Right kidney (tissue), 1 donor: ENCODE measurements at regions not wholly inside any gene's neighbourhood (a gene's known extent, or its start where the extent isn't known, plus 50 kb on each side); places are given as distances from the start of the nearest gene placed in this dataset.
"Not testable (repeated sequence)": the region's sequence is repeated elsewhere in the genome, so short reads cannot be mapped to it uniquely, and the experiment has no call there.

Experiments
- DNase-seq: peaks from one replicate; pipeline ENCODE4 v3.0.0-alpha.2; 2016

DNA sequence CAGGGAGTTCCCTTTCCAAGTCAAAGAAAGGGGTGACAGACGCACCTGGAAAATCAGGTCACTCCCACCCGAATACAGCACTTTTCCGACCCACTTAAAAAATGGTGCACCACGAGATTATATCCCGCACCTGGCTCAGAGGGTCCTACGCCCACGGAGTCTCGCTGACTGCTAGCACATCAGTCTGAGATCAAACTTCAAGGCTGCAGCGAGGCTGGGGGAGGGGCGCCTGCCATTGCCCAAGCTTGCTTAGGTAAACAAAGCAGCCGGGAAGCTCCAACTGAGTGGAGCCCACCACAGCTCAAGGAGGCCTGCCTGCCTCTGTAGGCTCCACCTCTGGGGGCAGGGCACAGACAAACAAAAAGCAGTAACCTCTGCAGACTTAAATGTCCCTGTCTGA is 277.8 kb upstream of the ARHGAP42 start:
- DNase-seq = not testable (repeated sequence)

DNA sequence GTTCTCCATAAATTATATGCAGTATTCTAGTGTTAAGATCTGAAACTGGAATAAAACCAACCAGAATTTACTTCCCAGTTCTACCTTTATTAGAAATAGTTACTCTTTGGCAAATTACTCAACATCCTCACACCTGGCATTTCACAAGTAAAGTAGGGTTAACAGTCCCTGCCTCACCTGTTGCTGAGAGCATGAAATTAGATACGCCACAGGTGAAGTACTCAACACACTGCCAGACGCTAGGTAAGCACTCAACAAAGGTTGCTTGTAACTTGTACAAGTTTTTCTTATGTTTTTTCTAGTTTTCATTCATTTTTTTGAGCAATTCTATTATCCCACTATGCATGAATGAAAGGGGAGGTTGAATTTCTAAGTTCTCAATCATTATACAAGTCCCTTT is 267.6 kb upstream of the ARHGAP42 start:
- DNase-seq = no peak

DNA sequence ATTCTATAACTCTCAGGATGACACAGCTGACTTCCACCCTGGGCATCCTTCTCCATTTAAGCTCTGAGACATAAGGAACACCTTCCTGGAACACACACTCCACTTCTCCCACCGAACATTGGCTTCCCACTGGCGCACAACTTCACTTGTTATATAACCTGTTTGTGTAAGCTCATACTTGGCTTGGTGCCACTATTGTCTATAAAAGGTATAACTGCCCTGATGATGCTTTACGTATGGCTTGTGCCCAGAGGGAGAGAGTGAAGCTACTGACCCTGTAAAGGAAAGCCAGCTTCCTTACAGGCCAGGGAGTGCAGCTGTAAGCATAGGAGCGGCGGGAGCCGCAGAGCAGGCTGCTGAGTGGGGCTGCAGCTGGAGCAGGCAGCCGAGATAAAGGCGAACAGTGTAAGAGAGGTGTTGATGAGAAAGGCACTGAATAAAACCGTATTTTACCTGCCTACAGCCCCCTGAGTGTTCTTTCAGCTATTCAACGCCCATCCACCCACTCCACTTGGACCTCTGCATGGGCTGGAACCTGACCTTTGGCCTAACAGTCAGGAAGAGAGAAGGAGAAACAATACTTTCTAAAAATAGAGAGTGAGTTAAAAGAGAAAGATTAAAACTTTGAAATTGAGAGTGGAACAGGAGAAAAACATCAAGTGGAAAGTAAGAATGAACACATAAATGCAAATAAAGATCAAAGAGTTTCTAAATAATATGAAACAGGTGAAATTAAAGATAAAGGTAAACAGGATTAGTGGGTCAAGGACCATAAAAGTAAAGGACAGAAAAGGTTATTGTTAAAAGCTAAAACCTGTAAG is 252.1 kb upstream of the ARHGAP42 start:
- no peak for DNase-seq

DNA sequence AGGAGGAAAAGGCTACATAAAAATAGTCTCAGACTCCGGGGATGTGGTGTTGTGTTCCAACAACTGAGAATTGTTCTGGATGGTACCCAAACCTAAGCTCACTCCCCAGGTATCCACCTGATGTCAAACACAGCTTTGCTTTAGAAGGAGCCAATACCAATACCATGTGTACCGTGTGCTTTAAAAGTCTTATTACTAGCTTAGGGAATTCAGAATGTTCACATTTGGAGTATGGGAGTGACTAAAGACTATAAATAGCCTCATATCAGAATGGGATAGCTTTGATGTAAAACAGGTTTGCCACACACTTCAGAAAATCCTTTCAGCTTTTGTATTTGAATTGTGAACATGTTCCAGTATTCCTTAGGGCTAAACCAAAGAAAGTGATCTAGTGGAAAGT is 248.7 kb upstream of the ARHGAP42 start:
- no peak for DNase-seq

DNA sequence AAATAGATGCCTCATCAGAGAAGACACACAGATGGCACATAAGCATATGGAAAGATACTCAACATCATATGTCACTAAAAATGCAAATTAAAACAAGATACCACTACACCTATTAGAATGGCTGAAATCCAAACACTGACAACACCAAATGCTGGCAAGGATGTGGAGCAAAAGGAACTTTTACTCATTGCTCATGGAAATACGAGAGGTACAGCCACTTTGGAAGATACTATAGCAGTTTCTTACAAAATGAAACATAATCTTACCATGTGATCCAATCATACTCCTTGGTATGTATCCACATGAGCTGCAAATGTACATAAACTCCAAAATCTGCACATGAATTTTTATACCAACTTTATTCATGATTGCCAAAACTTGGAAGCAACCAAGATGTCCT is 246.0 kb upstream of the ARHGAP42 start:
- DNase-seq = no peak

DNA sequence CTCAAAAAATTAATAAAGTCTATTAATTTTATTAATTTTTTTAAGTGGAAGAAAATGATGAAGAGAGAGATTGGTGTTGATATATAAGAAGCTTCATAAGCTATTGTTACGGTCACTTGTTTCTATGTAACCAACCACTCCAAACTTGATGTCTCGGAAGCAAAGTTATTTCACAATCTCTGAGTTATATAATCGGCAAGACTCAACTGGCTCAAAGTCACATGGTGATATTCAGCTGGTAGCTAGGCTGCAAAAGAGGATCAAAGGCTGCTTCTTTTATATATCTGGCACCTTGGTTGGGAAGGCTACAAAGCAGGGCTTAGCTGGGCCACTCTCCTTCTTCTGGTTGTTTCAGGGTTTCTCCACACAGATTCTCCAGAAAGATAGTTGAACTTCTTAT is 245.1 kb upstream of the ARHGAP42 start:
- DNase-seq = no peak

DNA sequence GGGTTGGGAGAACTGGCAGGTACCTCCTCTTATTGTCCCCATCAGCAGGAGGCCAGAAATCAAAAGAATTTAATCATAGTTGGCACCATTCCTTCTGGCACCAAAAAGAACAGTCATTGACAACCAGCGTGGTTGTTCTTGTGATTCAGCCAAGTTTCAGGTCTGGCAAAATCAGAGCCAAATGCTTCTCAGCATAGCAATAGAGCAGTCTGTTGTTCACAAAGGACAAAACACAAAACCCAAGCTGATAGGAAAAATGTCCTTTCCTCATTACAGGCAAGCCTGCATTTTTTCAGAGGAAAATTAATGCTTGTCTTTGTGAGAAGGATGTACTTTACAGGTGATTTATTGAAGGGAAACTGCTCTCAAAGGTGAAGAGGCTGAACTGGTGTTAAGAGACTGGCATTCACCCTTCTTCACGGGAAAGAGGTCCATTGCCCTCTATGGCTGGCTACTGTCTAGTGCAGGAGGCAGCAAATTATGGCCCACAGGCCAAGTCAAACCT is 241.8 kb upstream of the ARHGAP42 start:
- no peak for DNase-seq

DNA sequence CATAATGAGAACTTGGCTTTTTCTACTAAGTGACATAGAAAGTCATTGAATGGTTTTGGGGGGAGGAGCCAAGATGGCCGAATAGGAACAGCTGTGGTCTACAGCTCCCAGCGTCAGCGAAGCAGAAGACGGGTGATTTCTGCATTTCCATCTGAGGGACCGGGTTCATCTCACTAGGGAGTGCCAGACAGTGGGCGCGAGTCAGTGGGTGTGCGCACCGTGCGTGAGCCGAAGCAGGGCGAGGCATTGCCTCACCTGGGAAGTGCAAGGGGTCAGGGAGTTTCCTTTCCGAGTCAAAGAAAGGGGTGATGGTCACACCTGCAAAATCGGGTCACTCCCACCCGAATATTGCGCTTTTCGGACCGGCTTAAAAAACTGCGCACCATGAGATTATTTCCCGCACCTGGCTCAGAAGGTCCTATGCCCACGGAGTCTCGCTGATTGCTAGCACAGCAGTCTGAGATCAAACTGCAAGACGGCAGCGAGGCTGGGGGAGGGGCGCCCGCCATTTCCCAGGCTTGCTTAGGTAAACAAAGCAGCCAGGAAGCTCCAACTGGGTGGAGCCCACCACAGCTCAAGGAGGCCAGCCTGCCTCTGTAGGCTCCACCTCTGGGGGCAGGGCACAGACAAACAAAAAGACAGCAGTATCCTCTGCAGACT is 235.2 kb upstream of the ARHGAP42 start:
- DNase-seq = not testable (repeated sequence)

DNA sequence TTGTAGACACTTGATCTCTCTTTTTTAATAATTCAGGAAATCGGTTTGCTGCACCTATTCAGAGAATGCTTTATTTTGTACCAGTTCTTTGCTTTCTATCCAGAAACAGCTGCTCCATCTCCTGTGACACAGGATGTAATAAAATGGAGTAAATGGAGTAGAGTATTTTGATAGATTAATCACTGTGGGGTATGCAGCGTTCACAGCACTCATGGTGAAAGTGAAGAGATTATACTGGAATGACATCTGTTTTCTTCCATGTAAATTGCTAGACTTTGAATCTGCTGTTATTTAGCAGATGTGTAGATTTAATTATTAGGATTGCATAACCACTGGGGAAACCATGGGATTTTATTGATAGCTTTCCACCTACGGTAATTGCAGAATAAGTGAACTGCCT is 227.3 kb upstream of the ARHGAP42 start:
- peak; percentile 20 for DNase-seq

DNA sequence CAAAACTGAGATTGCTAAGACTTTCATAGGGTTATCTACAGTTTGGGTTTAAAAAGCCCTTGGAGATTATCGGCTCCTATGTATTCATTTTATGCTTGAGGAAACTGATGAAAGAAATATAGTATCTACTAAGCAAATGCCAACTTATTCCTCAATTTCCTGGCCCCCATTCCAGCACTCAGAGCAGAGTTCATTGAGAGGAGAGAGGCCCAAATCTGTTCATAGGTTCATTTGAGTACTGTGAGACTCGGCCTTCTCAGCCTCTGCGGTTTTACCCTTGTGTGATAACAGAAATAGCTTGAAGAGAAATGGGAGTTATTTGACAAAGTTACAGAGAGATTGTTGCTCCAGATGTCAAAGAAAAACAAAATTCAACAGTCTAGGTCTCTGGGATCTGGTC is 226.7 kb upstream of the ARHGAP42 start:
- DNase-seq = no peak

DNA sequence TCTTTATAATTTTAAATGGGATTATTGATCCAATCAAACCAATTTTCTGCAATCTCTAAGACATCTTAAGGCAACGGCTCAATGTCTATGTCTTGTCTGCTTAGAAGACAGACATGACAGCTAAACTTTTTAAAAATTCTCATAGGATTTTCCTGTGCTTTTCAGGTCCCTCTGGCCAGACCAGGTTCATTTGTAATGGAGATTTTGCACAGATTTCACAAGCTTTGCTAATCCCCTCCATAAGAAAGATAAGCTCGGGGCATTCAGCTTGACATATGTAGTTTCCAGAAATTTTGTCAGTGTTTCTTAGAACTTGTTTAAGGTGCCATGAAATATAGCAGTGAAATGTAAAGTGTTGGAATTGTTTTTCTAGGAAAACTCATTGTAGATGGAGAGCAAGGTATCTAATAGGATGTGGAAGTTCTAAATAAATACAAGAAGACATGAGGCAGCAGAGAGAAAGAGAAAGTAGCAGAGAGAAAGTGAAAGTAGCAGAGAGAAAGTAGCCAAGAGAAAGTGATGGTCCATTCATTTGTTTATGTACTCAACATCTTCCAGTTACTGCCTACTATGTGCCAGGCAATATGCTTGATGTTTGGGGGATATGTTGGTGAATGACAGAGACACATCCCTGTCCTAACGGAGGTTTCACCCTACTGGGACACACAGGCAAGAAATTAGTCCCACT is 219.1 kb upstream of the ARHGAP42 start:
- DNase-seq = no peak

DNA sequence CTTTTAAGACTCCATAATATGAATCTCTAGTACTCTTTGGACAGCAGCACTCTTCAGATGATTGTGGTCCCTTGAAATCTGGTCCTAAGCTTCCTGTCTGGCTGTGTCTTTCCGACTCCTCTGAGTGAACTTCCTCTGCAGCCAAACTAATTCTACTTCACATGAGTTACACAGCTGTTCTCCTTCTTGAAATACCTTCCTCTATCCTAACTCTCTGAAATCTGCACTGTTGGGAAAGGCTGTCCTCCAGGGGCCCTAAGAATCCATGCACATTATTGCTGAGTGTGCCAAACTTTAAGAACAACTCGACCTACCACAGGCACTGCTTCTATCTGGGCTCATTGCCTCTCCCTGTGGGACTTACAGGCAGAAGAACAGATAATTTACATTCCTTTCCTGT is 217.3 kb upstream of the ARHGAP42 start:
- no peak for DNase-seq

DNA sequence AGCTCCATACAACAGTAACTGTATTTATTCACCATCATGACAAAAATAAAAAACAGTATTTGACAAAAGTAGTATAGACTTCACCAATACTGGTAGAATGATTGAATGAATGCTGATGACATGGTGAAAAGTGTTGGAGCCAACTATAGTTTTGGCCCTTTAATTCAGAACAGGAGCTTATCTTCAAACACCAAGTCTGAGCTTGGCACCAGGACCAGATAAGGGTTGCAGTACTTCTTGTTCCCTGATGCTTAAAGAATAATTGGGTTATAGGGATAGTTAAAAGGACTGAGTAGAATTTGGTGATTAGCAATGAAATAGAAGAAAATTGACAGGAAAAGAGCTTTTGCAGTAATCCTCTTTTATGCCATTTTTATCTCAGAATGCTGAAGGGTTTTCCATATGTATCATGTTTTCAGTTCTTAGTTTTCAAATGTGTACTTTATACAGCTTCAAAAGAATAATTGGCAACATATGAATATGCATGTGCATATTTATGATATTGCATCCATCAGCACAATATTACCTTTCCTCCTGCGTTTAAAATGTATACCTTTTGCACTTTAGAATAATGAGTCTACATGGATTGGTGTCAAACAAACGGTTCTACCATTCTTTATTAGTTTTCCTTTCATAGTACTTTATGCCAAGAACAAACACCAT is 214.2 kb upstream of the ARHGAP42 start:
- no peak for DNase-seq

DNA sequence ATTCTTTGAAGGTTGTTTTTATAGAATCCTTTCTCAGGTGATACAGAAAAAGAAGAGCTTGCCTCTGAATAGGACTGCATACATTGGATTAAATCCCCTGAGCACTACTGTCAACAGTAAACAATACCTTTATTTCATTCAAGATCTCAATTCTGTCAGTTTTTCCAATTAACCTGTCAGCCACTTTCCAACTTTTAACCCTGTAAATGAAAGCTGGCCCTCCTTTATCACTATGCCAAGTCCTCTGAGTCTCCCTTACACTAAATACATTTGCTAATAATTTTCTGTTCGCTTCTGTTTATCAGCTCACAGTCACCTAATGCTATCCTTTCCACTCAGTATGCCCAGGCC is 213.7 kb upstream of the ARHGAP42 start:
- DNase-seq = no peak

DNA sequence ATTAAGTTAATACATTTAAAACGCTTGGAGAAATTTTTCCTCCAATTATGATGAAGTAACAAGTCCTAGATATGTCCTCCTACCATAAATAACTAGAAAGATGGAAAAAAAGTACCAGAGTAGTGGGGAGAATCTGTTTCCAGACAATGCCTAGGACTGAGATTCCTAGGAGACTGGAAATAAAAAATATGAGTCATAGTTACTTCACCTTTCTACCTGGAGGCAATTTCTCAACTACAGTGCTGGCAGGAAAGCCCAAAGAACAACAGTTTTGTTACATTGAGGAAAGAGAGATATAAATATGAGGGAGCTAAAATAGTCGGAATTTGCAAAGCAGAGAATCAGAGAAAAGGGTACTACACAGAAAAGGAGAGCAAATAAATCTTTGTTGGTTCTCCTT is 202.1 kb upstream of the ARHGAP42 start:
- no peak for DNase-seq

DNA sequence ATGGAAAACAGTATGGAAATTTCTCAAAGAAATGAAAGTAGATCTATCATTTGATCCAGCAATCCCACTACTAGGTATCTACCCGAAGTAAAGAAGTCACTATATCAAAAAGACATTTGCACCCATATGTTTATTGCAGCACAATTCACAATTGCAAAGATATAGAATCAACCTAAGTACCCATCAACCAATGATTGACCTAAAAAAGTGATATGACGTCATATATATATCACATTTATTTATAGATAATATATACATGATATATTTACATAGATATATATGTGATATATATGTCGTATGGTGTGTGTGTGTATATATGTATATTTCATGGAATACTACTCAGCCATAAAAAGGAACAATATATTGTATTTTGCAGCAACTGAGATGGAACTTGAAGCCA is 188.3 kb upstream of the ARHGAP42 start:
- DNase-seq = no peak

DNA sequence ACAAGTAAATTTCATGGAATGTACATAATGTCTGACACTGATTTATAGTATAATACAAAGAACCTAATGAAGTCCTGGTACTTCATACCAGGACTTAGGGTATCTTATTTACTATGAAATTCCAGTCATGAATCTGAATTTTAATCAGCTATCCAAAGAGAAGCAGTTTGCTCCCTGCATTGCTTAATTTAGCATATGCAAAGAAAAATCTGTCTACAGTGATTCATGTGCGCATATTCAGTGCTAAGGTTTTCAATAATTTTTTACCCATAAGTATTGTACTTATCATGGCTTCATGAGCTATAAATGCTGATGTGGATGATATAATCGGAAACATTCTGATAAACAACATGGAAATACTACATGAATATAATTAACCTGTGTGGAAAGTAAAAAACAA is 185.6 kb upstream of the ARHGAP42 start:
- DNase-seq = no peak

DNA sequence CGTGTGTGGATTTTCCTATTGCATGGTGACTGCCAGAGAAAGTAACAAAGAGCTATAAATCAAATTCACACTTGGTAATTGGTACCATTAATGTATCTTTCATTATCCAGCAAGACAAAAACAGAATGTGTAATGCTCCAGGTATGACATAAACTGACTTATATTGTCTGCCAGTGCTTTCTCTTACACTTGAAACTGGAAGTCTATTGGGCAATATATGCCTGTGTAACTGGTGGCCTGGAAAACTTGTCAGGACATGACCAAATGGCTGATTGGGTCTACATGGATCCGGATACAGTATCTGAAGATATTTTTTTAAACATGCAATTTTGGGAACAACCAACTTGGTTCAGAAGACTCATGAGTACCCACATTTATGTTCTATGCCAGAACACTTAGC is 174.6 kb upstream of the ARHGAP42 start:
- no peak for DNase-seq

DNA sequence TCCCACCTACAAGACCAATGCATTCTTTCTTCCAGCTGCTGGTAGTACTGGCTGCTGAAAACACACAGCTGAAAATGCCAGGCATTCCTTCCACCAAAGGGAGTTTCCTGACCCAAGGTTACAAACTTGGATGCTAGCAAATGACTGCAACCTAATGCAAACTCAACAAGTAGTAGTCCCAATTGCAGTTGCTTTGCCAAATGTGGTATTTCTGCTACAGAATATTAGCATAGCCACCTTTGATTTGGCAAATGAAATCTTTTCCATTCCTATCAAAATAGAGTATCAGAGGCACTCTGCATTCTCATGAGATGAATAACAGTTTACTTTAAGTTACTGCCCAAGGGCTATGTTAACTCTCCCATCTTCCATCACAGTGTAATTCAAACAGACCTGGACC is 172.0 kb upstream of the ARHGAP42 start:
- DNase-seq = no peak

DNA sequence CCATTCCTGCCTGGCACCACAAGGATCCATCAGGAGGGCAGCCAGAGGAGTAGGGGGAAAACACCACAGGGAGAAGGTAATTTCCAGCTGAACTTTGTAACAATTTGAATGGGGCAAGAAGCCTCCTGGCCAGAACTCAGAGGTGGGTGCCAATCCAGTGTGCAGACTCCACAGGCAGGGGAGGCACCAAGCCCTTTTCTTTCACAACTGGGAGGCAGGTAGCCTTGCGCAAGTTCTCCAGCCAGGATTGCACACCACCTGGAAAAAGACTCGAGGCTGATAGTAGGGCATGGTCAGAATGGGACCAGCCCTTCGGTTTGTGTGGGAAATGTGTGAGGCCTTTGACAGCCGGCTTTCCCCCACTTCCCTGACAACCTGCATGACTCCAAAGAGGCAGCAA is 161.9 kb upstream of the ARHGAP42 start:
- no peak for DNase-seq

DNA sequence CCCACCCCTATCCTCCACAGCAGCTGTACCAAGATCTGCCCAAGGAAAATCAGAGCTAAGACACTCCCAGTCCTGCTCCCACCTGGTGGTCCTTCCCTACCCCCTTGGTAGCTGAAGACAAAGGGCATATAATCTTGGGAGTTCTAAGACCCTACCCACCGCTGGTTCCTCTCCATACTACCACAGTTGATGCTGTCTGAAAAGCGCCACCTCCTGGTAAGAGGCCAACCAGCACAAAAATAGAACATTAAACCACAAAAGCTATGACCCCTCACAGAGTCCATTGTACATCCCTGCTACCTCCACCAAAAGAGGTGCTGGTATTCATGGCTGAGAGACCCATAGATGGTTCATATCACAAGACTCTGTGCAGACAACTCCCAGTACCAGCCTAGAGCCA is 161.5 kb upstream of the ARHGAP42 start:
- DNase-seq = no peak

DNA sequence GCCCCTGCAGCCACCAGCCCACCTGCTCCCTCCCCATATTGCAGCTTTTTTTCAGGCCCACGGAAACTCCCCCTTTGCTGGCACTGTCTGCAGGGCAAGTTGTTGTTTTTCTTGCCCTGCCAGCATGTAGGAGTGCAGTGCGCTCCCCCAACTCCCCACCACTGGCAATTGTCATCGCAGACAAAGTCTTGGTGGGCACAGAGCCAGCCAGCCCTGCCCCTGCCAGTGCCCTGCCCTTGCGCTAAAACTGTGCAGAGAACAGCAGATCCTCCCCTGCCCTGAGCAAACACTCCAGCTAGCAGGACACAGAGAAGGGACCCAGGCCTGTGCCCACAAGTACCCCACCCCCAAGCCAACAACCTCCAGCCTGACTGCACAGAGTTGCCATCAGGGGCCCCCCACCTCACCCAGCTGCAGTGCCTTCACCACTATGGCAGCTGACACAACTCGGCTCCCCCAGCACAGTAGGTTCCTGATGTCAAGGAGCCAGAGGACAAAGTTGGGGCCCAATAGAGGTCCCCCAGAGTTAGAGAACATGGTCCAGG is 158.1 kb upstream of the ARHGAP42 start:
- no peak for DNase-seq

DNA sequence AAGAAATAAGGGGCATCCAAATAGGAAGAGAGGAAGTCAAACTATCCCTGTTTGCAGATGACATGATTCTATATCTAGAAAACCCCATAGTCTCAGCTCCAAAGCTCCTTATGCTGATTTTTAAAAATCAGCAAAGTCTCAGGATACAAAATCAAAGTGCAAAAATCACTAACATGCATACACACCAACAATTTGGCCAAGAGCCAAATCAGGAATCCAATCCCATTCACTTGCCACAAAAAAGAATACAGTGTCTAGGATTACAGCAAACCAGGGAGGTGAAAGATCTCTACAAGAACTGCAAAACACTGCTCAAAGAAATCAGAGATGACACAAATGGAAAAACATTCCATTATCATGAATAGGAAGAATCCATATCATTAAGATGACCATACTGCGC is 155.8 kb upstream of the ARHGAP42 start:
- DNase-seq = not testable (repeated sequence)
